MM.1S (cell line): ENCODE measurements at regions not wholly inside any gene's neighbourhood (a gene's known extent, or its start where the extent isn't known, plus 50 kb on each side); places are given as distances from the start of the nearest gene placed in this dataset.

ENCODE experiments used
- EZH2phosphoT487 ChIP-seq: fragments of 300-600 bp; sonication (generic); IDR thresholded peaks from 2 replicates; pipeline ENCODE4 v1.6.1; 2018; ENCODE audit warnings: antibody characterized with exemption, low read length
- TF ChIP-seq, protein P1 (sequence below): fragments of 300-600 bp; sonication (generic); IDR thresholded peaks from 2 replicates; pipeline ENCODE4 v1.5.1; 2016; ENCODE audit warnings: antibody characterized with exemption, low read length, mixed read lengths

DNA sequence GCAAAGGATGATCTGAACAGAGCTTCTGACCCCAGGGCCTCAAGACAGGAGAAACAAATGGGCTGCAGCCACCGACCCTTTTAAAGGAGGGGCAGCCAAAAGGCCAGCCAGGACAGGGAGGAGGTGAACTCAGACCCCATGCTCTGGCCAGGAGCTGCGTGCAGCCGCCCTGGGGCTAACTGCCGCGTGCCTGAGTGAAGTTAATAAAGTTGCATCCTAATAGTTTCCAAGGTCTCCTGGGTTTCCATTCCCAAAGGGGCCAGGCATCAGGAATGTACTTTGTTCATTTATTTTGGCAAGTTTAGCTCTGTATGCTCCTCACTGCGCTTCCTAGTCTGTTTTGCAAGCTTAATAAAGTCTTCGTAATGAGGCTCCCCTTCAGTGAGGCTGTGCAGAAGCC lies 60.7 kb downstream of the EN1 start:
- TF ChIP-seq, protein P1, sequence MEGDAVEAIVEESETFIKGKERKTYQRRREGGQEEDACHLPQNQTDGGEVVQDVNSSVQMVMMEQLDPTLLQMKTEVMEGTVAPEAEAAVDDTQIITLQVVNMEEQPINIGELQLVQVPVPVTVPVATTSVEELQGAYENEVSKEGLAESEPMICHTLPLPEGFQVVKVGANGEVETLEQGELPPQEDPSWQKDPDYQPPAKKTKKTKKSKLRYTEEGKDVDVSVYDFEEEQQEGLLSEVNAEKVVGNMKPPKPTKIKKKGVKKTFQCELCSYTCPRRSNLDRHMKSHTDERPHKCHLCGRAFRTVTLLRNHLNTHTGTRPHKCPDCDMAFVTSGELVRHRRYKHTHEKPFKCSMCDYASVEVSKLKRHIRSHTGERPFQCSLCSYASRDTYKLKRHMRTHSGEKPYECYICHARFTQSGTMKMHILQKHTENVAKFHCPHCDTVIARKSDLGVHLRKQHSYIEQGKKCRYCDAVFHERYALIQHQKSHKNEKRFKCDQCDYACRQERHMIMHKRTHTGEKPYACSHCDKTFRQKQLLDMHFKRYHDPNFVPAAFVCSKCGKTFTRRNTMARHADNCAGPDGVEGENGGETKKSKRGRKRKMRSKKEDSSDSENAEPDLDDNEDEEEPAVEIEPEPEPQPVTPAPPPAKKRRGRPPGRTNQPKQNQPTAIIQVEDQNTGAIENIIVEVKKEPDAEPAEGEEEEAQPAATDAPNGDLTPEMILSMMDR = no peak
- TF ChIP-seq EZH2phosphoT487 = no peak
